Fibroblast of mammary gland (primary cell): ENCODE measurements at regions not wholly inside any gene's neighbourhood (a gene's known extent, or its start where the extent isn't known, plus 50 kb on each side); places are given as distances from the start of the nearest gene placed in this dataset.

Experiments used
- DNase-seq: peaks from one replicate; pipeline ENCODE4 v3.0.0-alpha.2; 2010; ENCODE audit warnings: low read depth
- H3K4me3 ChIP-seq: 2 replicates; pipeline ENCODE4 v1.5.1; 2011; ENCODE audit warnings: low read depth, mild to moderate bottlenecking, low read length, moderate library complexity; ENCODE audit not compliant: control insufficient read depth
- CTCF ChIP-seq: conservative IDR thresholded peaks from 2 replicates; pipeline ENCODE4 v1.5.1; 2011; ENCODE audit warnings: low read depth, low read length, inconsistent platforms; ENCODE audit not compliant: control insufficient read depth, insufficient read depth

GRCh38 chr20:51906679-51907078, 104.4 kb upstream of the SALL4 start:
- no peak for DNase-seq
- no peak overlapping the region for H3K4me3 ChIP-seq
- TF ChIP-seq CTCF, result no peak

GRCh38 chr20:51906049-51906448, 103.7 kb upstream of the SALL4 start:
- no peak overlapping the region for H3K4me3 ChIP-seq
- DNase-seq, result no peak
- no peak for TF ChIP-seq CTCF

GRCh38 chr20:51902933-51903332, 100.6 kb upstream of the SALL4 start:
- no peak for TF ChIP-seq CTCF
- H3K4me3 ChIP-seq, result no peak overlapping the region
- no peak for DNase-seq

- no peak for TF ChIP-seq CTCF
- no peak overlapping the region for H3K4me3 ChIP-seq
- DNase-seq, result no peak
Observed at GRCh38 chr20:51900443-51900842, 98.1 kb upstream of the SALL4 start.

- no peak for DNase-seq
- no peak for TF ChIP-seq CTCF
Observed at GRCh38 chr20:51899674-51900073, 97.4 kb upstream of the SALL4 start.

DNA sequence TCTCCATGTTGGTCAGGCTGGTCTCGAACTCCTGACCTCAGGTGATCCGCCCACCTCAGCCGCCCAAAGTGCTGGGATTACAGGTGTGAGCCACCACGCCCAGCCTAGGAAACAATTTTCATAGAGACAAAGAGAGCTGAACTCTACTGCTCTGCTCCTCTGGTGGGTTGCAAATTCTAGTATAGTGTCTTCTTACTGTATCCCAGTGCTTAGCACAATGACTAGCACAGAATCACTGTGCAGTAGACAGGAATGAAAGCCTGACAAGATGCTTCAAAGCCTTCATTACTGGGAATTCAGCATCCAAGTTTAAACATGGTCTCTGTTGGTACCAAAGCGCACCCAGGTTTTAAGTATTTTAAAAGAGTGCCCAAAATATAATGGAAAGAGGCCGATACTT, 96.5 kb upstream of the SALL4 start:
- no peak for DNase-seq
- no peak overlapping the region for H3K4me3 ChIP-seq
- no peak for TF ChIP-seq CTCF

More at GRCh38 chr20:51899674-51900073, 97.4 kb upstream of the SALL4 start:
- H3K4me3 ChIP-seq, result no peak overlapping the region

GRCh38 chr20:51894619-51895018, 92.3 kb upstream of the SALL4 start:
- no peak for TF ChIP-seq CTCF
- H3K4me3 ChIP-seq, result no peak overlapping the region
- DNase-seq, result no peak
